Activated CD4-positive, CD25-positive, alpha-beta regulatory T cell treated with anti-CD3 and anti-CD28 coated beads, Interleukin-2, amount 50 U/mL, for 16 hours (primary cell): ENCODE measurements at regions not wholly inside any gene's neighbourhood (a gene's known extent, or its start where the extent isn't known, plus 50 kb on each side); places are given as distances from the start of the nearest gene placed in this dataset.
"Not testable (repeated sequence)": the region's sequence is repeated elsewhere in the genome, so short reads cannot be mapped to it uniquely, and the experiment has no call there.

Experiments used
- DNase-seq: peaks from one replicate; pipeline ENCODE4 v3.0.0-alpha.2; 2020; ENCODE audit warnings: low read depth, low spot score

DNA sequence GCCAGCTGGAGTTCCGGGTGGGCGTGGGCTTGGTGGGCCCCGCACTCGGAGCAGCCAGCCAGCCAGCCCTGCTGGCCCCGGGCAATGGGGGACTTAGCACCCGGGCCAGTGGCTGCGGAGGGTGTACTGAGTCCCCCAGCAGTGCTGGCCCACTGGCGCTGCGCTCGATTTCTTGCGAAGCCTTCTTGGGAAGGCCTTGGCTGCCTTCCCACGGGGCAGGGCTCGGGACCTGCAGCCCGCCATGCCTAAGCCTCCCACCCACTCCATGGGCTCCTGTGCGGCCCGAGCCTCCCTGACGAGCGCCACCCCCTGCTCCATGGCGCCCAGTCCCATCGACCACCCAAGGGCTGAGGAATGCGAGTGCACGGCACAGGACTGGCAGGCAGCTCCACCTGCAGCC, 321.6 kb downstream of the SH2D4B start:
- DNase-seq = not testable (repeated sequence)

DNA sequence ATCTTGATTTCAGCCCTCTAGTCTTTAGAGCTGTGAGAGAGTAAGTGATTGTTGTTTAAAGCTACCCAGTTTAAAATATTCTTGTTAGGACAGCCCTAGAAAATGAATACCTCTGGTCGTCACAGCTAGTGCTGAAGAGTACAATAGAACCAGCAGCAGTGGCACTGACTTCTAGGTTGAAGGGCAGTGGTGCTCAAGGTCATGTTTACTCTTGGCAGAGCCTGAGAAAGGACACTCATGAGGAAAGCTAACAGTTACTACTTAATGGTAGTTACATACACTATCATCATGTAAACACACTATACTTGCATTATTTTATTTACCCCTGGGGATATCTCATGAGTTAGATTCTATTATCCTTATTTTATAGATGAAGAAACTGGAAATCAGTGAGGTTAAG, 323.0 kb downstream of the SH2D4B start:
- DNase-seq = no peak

DNA sequence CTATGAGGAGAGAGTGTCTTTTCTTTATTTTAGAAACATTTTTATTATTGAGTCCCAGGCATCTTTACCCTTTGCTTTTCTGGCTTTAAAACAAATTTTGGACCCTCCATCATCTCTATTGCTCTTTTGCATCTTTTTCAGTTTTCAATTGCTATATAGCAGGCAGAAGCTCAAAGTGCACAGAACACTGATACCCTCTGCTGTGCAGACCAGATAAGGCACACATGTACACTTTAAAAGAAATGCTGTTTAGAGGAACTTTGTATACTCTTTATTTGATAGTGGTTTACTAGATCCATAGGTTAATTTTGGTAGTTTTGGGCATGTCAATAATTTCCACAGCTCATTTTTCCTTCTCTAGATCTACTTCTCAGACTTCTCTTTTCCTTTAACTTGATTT, 324.2 kb downstream of the SH2D4B start:
- no peak for DNase-seq

DNA sequence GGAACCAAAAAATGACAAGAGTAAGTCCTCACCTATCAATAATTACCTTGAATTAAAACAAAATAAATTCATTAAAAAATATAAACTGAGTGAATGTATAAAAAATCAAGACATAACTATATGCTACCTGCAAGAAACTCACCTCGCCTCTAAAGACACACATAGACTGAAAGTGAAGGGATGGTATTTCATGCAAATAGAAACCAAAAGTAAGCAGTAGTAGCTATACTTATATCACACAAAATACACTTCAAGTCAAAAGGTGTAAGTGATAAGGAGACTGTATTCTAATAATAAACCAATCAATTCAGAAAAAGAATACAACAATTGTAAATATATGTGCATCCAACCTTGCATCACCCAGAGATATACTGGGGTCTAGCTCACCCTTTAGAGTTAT, 332.6 kb downstream of the SH2D4B start:
- DNase-seq = no peak

DNA sequence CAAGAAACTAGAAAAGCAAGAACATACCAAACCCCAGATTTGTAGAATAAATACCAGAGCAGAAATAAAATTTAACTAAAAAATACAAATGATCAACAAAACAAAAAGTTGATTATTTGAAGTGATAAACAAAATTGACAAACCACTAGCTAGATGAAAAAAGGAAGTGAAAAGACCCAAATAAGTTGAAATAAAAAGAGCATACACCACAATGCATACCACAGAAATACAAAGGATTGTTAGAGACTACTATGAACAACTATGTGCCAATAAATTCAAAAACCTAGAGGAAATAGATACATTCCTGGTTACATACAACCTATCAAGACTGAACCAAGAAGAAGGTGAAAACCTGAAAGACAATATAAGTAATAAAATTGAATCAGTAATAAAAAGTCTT, 333.4 kb downstream of the SH2D4B start:
- no peak for DNase-seq

DNA sequence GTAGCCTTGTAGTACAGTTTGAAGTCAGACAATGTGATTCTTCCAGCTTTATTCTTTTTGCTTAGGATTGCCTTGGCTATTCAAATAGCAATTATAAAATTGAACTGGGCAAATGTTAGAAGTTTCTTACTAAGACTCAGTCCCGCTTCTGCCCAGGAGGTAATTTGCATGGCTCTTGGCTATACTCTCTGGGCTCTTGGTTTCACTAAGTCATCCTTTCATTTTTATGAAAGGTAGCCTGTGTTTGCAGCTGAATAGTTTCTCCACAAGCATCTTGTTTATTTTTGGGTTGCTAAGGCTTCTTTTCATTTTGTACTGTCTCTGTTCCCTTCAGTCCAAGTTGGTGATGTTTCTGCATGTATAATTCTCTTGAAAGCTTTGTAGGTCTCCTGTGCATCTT, 340.6 kb downstream of the SH2D4B start:
- DNase-seq = no peak

DNA sequence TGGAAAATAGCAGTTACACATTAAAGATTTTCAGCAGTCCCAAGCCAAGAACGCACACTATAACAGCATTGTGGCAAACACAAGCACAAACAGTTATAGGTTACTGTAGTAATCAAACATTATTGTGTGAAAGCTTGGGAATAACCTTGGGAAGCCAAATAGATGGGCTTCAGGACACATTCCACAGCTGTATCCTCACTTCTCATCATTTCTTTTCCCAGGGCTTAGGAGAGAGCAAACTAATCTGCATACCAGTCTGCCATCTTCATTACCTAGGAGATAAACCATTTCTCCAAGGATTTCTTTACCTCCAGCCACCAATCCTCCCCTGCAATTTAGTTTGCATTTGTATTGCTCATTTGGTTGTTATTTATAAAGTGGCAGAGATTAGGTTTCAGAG, 352.4 kb downstream of the SH2D4B start:
- no peak for DNase-seq

DNA sequence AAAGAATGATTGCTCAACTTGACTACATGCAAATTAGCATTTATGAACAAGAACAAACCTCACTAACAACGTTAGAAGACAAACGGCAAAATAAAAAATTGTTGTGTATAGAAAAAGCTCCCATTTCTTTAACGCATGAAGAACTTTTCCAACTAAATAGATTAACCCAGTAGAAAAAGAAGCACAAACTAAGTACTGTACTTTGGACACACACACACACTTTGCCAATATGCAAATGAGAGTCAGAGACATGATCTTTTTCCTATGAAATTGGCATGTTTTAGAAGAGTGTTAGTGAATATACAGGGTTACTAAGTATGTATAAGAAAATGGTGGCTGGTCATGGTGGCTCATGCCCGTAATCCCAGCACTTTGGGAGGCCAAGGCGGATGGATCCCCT, 355.6 kb downstream of the SH2D4B start:
- no peak for DNase-seq

DNA sequence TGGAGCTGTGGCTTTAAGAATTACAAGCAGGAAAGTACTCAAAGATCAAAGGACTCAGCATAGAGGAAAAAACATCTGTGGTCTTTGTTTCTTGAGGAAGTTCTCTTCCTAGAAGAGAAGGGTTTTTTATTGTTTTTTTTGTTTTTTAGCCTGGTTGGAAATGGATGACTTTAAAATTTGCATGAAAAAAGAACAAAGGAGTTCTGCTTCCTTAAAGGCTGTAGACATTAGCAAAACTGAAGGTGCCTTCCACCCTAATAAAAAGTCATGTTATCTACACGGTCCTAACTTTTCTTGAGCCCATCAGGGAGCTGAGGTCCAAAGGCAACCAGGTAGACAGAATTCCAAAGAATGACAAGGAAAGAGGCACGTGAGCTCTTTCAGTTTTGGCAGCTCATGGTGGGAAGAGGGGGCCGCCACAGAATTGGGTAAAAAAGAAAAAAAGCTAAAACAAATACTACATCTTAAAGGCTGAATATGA, 356.6 kb downstream of the SH2D4B start:
- no peak for DNase-seq

DNA sequence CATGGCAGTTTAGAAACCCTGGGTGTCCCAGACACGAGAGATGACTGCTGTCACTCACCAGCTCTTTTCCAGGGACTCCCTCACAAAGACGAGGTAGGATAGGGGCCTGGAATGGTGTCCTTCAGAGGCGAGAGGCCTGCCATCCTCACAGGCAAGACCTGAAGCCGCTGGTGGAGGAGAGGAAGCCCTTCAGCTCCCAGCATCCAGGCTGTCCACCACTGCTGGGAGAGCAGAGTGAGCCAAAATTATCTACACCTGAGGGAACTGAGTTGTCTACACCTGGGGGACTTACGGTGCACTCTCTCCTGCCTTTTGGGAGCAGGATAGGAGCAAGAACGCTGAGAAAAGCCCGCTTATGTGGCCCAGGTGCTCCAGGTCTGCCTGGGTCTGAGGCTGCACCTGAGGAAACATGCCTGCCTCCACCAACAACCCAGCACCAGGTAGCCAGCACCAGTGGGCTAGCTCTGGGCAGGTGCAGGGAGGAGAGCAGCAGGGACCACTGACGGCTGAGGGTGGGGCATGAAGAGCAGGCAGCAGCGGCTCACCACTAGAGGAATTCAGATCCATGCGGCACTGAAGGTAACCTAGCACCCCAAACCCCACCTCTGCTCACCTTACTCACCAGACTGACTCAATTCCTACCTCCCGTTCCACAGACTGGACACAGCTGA, 357.2 kb downstream of the SH2D4B start:
- no peak for DNase-seq

DNA sequence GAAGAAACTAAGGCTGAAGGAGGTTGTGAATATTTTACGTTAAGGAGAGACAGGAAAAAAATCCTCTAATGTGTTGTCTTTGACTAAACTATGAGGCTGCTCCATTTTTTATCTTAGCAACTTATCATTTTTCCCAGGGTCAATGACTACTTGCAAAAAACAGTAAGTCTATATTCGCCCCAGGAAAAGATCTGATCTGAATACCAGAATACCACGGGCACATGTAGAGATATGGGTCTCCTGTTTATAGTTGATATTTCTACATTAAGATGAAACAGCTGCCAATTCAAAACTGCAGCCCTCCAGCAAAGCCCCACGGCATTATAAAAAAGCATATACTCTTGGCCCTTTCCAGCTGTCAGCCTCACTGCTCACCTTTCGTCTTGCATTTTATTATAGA, 358.4 kb downstream of the SH2D4B start:
- no peak for DNase-seq

DNA sequence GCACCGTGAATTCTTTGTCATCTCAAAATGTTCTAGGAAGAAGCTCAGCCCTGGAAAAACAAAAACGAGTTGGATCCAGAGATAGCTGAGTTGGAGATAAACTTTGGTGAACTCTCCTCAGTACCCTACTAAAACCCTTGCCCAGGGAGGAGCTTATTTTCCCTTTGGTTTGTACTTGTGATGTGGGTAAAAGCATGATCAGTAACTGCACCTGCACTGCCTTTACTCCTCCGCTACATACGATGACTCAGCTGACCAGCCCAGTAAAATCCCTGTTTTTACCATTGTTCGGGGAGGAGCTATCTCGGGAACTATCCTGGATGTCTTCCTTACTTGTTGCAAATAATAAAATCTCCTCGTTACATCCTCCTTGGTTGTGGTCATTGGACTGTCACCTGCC, 359.3 kb downstream of the SH2D4B start:
- no peak for DNase-seq

DNA sequence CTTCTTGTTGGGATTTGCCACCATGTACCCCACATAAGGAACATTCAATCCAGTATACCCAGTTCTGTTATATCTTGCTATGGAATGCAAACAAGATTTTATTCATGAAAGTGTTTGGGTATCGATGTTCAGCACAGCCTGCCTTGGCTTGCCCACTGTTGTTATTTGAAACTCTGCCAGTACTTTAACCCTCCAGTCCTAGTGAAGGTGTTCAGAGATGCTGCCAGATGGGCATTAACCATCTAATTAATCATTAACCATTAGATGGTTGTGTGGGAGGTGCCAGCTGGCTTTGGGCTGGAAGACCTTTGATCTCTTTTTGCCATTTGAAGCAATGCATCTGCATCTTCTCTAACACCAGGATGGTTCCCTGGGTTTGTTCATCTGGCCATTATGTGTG, 363.0 kb downstream of the SH2D4B start:
- DNase-seq = no peak

DNA sequence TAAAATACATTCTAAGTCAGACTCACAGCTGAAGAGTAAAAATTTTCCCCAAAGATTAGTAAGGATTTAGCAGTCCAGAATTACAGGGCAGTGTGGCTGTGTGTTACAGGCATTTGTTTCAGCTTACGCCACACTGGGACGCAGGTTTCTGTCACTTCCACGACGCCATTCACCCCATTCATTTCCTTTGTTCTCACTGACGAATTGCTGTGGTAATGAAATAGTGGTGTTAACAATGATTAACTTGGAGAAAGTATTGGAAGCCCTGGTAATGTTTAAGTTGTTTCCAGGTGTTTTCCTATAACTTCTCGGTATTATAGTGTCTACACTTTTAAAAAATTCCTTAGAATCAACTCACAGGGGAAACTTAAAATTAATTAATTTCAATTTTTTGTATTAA, 370.9 kb downstream of the SH2D4B start:
- DNase-seq = no peak

DNA sequence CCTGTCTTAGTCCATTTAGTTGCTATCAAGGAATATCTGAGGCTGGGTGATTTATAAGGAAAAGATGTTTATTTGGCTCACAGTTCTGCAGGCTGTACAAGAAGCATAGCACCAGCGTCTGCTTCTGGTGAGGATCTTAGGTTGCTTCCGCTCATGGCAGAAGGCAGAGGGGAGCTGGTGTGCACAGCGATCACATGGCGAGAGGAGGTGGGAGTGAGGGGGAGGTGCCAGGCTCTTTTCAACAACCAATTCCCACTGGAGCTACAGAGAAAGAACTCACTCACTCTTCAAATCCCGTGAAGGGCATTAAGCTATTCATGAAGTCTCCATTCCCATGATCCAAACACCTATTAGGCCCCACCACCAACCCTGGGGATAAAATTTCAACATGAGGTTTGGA, 371.6 kb downstream of the SH2D4B start:
- no peak for DNase-seq

DNA sequence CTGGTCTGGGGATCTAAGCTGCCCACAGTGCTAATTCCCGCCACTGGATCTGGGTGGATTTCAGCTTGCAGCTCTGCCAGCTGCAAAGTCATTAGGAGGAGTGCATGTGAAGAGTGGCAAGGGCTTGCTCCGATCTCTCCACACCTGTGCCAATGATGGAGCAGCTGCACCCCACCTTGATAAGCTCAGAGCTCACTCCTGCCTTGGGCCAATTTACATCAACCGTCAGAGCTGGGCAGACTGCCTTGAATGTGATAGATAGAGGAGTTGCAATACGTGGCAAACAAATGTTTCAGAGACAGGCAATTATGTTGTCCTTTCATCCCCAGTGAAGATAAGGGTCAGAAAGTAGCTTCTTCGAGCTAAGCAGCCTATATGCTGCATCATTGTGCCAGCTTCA, 379.9 kb downstream of the SH2D4B start:
- DNase-seq = no peak

DNA sequence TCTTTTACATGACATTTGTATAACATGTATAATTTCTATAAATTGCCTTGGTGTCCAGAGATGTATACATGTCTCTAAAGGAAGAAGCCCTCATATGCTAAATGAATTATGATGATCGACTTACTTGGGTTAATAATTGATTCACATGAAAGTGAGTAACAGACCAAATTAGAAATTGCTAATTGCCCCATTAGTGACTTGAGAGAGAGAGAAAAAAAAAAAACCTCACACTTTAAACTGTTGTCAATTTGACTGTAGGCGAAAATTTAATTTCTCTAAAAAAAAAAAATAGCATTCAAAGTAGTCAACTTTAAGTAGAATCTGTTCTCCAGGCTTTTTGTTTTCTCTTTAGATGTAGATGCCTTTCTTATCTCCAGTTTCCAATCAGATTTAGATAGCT, 383.3 kb downstream of the SH2D4B start:
- no peak for DNase-seq

DNA sequence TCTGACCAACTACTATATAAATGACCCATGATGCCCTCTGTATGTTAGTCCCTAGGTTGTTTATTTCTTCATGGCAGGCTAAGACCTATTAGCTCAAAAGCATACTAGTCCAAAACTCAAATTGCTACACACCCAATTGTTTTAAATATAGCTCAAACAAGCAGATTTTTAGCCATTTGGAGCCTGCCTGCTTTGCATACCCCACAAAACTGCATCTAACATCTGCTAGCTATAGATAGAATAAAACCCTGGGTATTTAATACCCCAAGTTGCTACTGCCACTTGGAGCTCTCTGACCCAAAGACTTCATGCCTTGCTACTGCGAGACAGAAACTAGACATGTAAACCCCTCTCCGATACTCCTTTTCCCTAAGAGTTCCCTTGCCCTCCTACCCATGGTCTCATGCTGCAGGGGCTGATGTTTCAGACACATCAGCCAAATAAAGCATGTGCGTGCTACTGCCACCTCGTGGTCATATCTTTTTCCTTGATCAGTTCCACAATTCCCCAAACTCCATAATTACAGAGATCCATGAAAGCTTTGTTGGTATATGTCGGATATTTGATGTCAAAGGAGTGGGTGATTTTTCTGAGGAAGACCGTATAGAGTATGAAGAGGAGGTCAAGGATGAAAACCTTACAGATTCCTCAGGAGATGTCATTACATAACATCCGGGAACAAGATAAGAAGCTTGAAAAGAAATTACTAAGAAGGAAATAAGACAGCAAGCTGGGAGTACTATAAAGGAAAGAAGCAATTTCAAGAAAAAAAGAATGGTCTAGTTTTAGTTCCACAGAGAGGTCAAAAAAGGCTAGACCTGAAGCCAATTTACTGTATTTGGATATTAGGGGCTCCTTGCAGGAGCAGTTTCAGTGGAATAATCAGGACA, 386.6 kb downstream of the SH2D4B start:
- DNase-seq = no peak

DNA sequence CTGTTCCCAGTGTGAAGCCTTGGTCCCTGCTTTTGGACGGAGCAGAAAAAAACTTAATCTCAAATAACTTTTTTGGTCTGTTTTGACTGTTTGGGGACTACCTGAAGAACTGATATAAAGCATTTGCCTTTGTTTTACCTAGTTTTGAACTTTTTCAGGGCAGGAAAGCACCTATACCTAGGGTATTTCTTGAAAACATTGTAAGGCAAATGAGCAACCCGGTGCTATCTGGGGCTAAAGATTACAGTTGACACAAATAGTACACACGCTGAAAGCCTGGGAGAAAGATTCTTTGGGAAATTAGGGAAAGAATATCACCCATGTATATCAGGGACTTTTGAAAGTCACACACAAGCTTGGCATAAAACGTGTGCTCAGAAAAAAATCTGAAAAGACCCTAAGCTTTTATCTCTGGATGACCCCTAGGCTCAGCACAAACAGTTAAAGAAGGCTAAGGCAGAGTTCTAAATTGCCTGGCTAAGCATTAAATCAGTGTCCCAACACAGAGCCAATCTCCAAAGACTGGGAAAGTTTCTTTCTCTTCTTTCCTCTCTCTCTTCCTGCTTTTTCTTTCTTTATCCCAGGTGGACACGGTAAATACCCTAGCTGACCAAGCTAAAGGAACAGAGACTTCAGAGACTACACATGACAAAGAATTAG, 389.8 kb downstream of the SH2D4B start:
- no peak for DNase-seq

DNA sequence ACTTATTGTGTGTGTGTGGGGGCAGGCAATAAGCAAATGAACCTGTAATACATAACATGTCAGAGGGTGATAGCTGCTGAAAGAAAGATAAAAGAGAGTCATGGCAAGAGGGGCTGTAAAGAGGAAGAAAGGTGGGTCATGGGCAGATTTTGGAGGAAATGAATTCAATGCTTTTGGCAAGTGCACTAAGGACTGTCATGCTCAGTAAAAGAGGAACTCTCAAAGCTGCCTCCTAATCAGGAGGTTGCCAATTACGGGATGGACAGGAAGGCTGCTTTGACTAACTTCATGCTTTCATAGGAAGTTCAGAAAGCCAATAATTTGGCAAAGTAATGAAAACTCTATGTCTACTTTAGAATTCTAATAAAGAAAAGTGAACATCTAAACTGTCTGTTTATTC, 401.2 kb downstream of the SH2D4B start:
- DNase-seq = no peak

DNA sequence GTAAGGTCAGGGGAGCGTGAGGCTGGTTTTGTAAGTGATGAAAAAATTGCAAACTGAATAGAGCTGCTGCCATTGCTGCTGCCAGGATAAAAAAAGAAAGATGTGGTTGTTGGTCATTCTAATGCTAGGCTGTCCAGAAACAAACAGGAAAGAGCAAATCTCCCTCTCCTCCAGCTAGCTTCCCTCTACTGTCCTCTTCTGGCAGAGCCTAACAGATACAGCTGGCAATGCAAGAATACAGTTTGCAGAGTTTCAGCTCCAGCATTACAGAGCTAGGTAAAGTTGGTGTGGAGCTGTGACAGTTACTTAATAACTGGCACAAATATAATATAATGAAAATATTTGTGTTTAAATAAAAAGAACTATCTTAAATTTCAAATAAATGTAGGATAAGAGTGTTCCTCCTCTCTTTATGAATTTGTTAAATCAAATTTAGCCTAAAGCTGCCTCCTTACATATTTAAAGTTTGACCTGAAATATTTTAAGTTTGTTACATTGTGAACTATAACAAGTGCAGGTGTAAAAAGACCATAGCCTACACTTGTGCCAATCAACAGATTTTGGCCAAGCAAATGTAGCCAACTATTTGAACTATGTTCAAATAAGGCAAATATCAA, 407.7 kb downstream of the SH2D4B start:
- no peak for DNase-seq

DNA sequence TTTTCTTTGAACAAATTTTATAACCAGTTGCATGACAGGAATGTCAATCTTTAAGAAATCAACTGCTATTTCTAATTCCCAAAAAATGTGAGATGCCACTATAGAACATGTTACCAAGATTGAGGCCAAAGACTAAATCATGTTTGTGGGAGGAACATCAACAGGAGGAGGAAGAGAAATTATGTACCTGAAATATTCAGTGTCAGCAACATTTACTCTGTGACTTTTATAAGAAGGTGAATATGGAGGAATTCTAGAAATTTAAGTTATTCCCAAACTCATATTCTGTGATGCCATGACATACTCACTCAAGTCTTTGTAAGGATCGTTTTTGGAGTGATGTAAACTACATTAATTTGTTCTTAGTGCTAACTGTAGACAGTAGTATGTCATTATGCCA, 408.4 kb downstream of the SH2D4B start:
- no peak for DNase-seq
